Breast epithelium (tissue), 3 donors: ENCODE measurements at regions not wholly inside any gene's neighbourhood (a gene's known extent, or its start where the extent isn't known, plus 50 kb on each side); places are given as distances from the start of the nearest gene placed in this dataset.

Experiments
- CTCF ChIP-seq, 3 donors: fragments of 450-650 bp; IDR thresholded peaks; one replicate each; pipeline ENCODE4 v1.5.1; 2016 to 2017; ENCODE audit warnings: antibody characterized with exemption in 3 of 3, mild to moderate bottlenecking in 3 of 3, moderate library complexity in 3 of 3
- POLR2A ChIP-seq: fragments of 450-650 bp; IDR thresholded peaks from one replicate; pipeline ENCODE4 v1.6.1; 2016; ENCODE audit warnings: antibody characterized with exemption, mild to moderate bottlenecking, moderate library complexity
- POLR2AphosphoS5 ChIP-seq, 3 donors: sonication (generic); formaldehyde crosslinking; IDR thresholded peaks; one replicate each; pipeline ENCODE4 v1.6.1; 2017; ENCODE audit warnings: antibody characterized with exemption in 3 of 3

GRCh38 chr10:78655979-78656378 lies 412.8 kb upstream of the ZMIZ1 start:
- no peak for TF ChIP-seq CTCF (IDR thresholded peaks at IDR 0.05)
- no peak for TF ChIP-seq POLR2AphosphoS5 (IDR thresholded peaks at IDR 0.05)
- TF ChIP-seq POLR2A, result no peak
